ENCODE measurements at regions not wholly inside any gene's neighbourhood (a gene's known extent, or its start where the extent isn't known, plus 50 kb on each side); places are given as distances from the start of the nearest gene placed in this dataset.
"Not testable (repeated sequence)": the region's sequence is repeated elsewhere in the genome, so short reads cannot be mapped to it uniquely, and the experiment has no call there.

DNA sequence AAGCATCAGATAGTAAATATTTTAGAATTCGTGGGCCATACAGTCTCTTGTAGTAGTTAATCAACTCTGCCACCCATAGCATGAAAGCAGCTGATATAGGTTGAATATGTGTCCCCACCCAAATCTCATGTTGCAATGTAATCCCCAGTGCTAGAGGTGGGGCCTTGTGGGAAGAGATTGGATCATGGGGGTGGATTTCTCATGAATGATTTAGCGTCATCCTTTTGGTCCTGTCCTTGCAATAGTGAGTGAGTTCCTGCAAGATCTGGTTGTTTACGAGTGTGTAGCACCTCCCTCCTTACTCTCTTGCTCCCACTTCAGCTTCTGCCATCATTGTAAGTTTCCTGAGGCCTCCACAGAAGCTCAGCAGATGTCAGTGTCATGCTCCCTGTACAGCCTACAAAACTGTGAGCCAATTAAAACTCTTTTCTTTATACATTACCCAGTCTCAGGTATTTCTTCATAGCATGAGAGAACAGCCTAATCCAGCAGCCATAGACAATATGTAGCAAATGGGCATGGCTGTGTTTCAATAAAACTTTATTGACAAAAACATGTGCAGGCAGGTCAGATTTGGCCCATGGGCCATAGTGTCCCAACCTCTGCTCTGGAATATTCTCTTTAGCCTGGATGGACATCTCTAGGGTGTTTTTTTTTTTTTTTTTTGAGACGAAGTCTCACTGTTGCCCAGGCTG, 97.9 kb upstream of the FAM90A1 start:
- not testable (repeated sequence) for TF ChIP-seq CTCF, EZH2phosphoT487 (IDR thresholded peaks at IDR 0.05)

All from neural progenitor cell (in vitro differentiated cells).